Loucy (cell line): ENCODE measurements at regions not wholly inside any gene's neighbourhood (a gene's known extent, or its start where the extent isn't known, plus 50 kb on each side); places are given as distances from the start of the nearest gene placed in this dataset.
"Not testable (repeated sequence)": the region's sequence is repeated elsewhere in the genome, so short reads cannot be mapped to it uniquely, and the experiment has no call there.

Experiments used
- H2AFZ ChIP-seq: fragments of 200-600 bp; sonication (generic); 2 replicates; pipeline ENCODE4 v1.6.0; 2016; ENCODE audit warnings: antibody characterized with exemption, mild to moderate bottlenecking, low read length, moderate library complexity
- H3F3A ChIP-seq: fragments of 200-600 bp; 2 replicates; pipeline ENCODE4 v1.6.0; 2016; ENCODE audit warnings: antibody characterized with exemption, low read depth, mild to moderate bottlenecking
- H3K27me3 ChIP-seq: fragments of 200-600 bp; sonication (generic); 2 replicates; pipeline ENCODE4 v1.6.1; 2014; ENCODE audit warnings: low read length, mild to moderate bottlenecking; ENCODE audit not compliant: insufficient read depth, poor library complexity, severe bottlenecking
- H3K36me3 ChIP-seq: fragments of 200-600 bp; sonication (generic); 2 replicates; pipeline ENCODE4 v1.6.1; 2016; ENCODE audit warnings: low read length; ENCODE audit not compliant: insufficient read depth
- H3K4me1 ChIP-seq: fragments of 200-600 bp; sonication (generic); 2 replicates; pipeline ENCODE4 v1.5.1; 2014; ENCODE audit warnings: low read length, mild to moderate bottlenecking; ENCODE audit not compliant: insufficient read depth, poor library complexity, severe bottlenecking
- H3K4me2 ChIP-seq: fragments of 200-600 bp; sonication (generic); 2 replicates; pipeline ENCODE4 v1.6.0; 2014; ENCODE audit warnings: antibody characterized with exemption, low read length, low read depth, mild to moderate bottlenecking; ENCODE audit not compliant: poor library complexity, severe bottlenecking
- H3K4me3 ChIP-seq: fragments of 200-600 bp; sonication (generic); 2 replicates; pipeline ENCODE4 v1.5.1; 2014; ENCODE audit warnings: low read length, mild to moderate bottlenecking, mixed read lengths; ENCODE audit not compliant: poor library complexity, severe bottlenecking
- H3K79me2 ChIP-seq: fragments of 200-600 bp; sonication (generic); 2 replicates; pipeline ENCODE4 v1.6.1; 2014; ENCODE audit warnings: low read length; ENCODE audit not compliant: insufficient read depth
- H3K9ac ChIP-seq: fragments of 200-600 bp; sonication (generic); 2 replicates; pipeline ENCODE4 v1.6.0; 2014; ENCODE audit warnings: mild to moderate bottlenecking, low read depth, low read length, moderate library complexity; ENCODE audit not compliant: poor library complexity, severe bottlenecking
- H3K9me2 ChIP-seq: fragments of 200-600 bp; sonication (generic); replicated peaks from 2 replicates; pipeline ENCODE4 v1.6.1; 2016; ENCODE audit warnings: low read depth, low read length, mixed read lengths
- H3K9me3 ChIP-seq: fragments of 200-600 bp; sonication (generic); 2 replicates; pipeline ENCODE4 v1.6.1; 2014; ENCODE audit warnings: mild to moderate bottlenecking, antibody characterized with exemption, low read length, low read depth; ENCODE audit not compliant: insufficient read depth
- H4K20me1 ChIP-seq: fragments of 200-600 bp; sonication (generic); 2 replicates; pipeline ENCODE4 v1.6.0; 2014; ENCODE audit warnings: antibody characterized with exemption, low read length, mild to moderate bottlenecking; ENCODE audit not compliant: insufficient read depth, poor library complexity, severe bottlenecking
- CTCF ChIP-seq: fragments of 200-600 bp; sonication (generic); conservative IDR thresholded peaks from 2 replicates; pipeline ENCODE4 v1.5.1; 2014; ENCODE audit warnings: mild to moderate bottlenecking, antibody characterized with exemption, low read length
- EZH2phosphoT487 ChIP-seq: fragments of 200-600 bp; IDR thresholded peaks from 2 replicates; pipeline ENCODE4 v1.6.1; 2018; ENCODE audit warnings: antibody characterized with exemption, mild to moderate bottlenecking, moderate library complexity, borderline replicate concordance

- no peaks in the 10 kb centered on the region for H3K9me2 ChIP-seq
- no peaks in the 10 kb centered on the region for H3K9me3 ChIP-seq
- H4K20me1 ChIP-seq = no peaks in the 10 kb centered on the region
- TF ChIP-seq EZH2phosphoT487 (no peak), CTCF (no peak)
- peaks cover 6% of the 10 kb centered on the region for H3K4me1 ChIP-seq
- H3F3A ChIP-seq = no peaks in the 10 kb centered on the region
- H3K4me3 ChIP-seq = no peak overlapping the region
- H3K9ac ChIP-seq = no peak overlapping the region
- H3K4me2 ChIP-seq = no peak overlapping the region
- no peak overlapping the region for H2AFZ ChIP-seq
- no peaks in the 10 kb centered on the region for H3K79me2 ChIP-seq
- H3K36me3 ChIP-seq = no peaks in the 10 kb centered on the region
- no peaks in the 10 kb centered on the region for H3K27me3 ChIP-seq
Observed at GRCh38 chr17:34423978-34424813, 61.2 kb upstream of the CCL1 start.

- not testable (repeated sequence) for H3K4me3 ChIP-seq, H3F3A ChIP-seq, H3K9me3 ChIP-seq, H3K9ac ChIP-seq, H3K9me2 ChIP-seq, H3K79me2 ChIP-seq, H2AFZ ChIP-seq, H4K20me1 ChIP-seq, H3K4me1 ChIP-seq, H3K36me3 ChIP-seq, H3K27me3 ChIP-seq, H3K4me2 ChIP-seq
Observed at GRCh38 chr17:34423315-34423714, 60.3 kb upstream of the CCL1 start.

GRCh38 chr17:34420900-34421299 lies 57.9 kb upstream of the CCL1 start:
- no peaks in the 10 kb centered on the region for H3K36me3 ChIP-seq
- H2AFZ ChIP-seq = no peak overlapping the region
- no peak overlapping the region for H3K4me3 ChIP-seq
- H3K9ac ChIP-seq = no peak overlapping the region
- no peaks in the 10 kb centered on the region for H3K9me2 ChIP-seq
- no peaks in the 10 kb centered on the region for H3K9me3 ChIP-seq
- H4K20me1 ChIP-seq = no peaks in the 10 kb centered on the region
- H3K79me2 ChIP-seq = no peaks in the 10 kb centered on the region
- TF ChIP-seq CTCF (no peak), EZH2phosphoT487 (no peak)
- H3K27me3 ChIP-seq = no peaks in the 10 kb centered on the region
- H3K4me2 ChIP-seq = no peak overlapping the region
- no peaks in the 10 kb centered on the region for H3K4me1 ChIP-seq
- H3F3A ChIP-seq = no peaks in the 10 kb centered on the region

- Histone ChIP-seq H3K4me1 (no peaks in the 10 kb centered on the region), H4K20me1 (no peaks in the 10 kb centered on the region), H3K27me3 (no peaks in the 10 kb centered on the region), H3K4me2 (no peak overlapping the region), H3K9ac (no peak overlapping the region), H3K79me2 (no peaks in the 10 kb centered on the region), H3F3A (no peaks in the 10 kb centered on the region), H3K4me3 (no peak overlapping the region), H3K9me3 (no peaks in the 10 kb centered on the region), H3K36me3 (no peaks in the 10 kb centered on the region), H3K9me2 (no peaks in the 10 kb centered on the region), H2AFZ (no peak overlapping the region)
- TF ChIP-seq EZH2phosphoT487 = no peak
- TF ChIP-seq CTCF = peak; percentile 96
Observed at GRCh38 chr17:34420254-34420766, 57.3 kb upstream of the CCL1 start.
